ENCODE measurements at regions not wholly inside any gene's neighbourhood (a gene's known extent, or its start where the extent isn't known, plus 50 kb on each side); places are given as distances from the start of the nearest gene placed in this dataset.

GRCh38 chr9:89697553-89697952 lies 92.7 kb downstream of the GADD45G start:
- DNase-seq, result no peak

- no peak for DNase-seq
Observed at GRCh38 chr9:89698411-89699005, 93.7 kb downstream of the GADD45G start.

- no peak for DNase-seq
Observed at GRCh38 chr9:89699646-89700045, 94.8 kb downstream of the GADD45G start.

GRCh38 chr9:89701221-89701798 lies 96.5 kb downstream of the GADD45G start:
- no peak for DNase-seq

GRCh38 chr9:89702401-89702800 lies 97.6 kb downstream of the GADD45G start:
- no peak for DNase-seq

GRCh38 chr9:89705651-89706050 lies 100.8 kb downstream of the GADD45G start:
- DNase-seq, result no peak

GRCh38 chr9:89706086-89706485 lies 101.3 kb downstream of the GADD45G start:
- no peak for DNase-seq

- peak; percentile 36 for DNase-seq
Observed at GRCh38 chr9:89706731-89707191, 101.9 kb downstream of the GADD45G start.

GRCh38 chr9:89710697-89711096 lies 105.9 kb downstream of the GADD45G start:
- peak; percentile 50 for DNase-seq

- DNase-seq, result no peak
Observed at GRCh38 chr9:89711866-89712265, 107.1 kb downstream of the GADD45G start.

GRCh38 chr9:89712283-89712682 lies 107.5 kb downstream of the GADD45G start:
- DNase-seq, result no peak

GRCh38 chr9:89714321-89714720 lies 109.5 kb downstream of the GADD45G start:
- DNase-seq, result no peak

- DNase-seq, result no peak
Observed at GRCh38 chr9:89715318-89715858, 110.6 kb downstream of the GADD45G start.

GRCh38 chr9:89715881-89716280 lies 111.1 kb downstream of the GADD45G start:
- DNase-seq, result no peak

- no peak for DNase-seq
Observed at GRCh38 chr9:89716559-89716958, 111.7 kb downstream of the GADD45G start.

GRCh38 chr9:89718176-89718575 lies 113.4 kb downstream of the GADD45G start:
- no peak for DNase-seq

GRCh38 chr9:89718651-89719050 lies 113.8 kb downstream of the GADD45G start:
- DNase-seq, result no peak

GRCh38 chr9:89719202-89719601 lies 114.4 kb downstream of the GADD45G start:
- no peak for DNase-seq

- DNase-seq, result no peak
Observed at GRCh38 chr9:89720696-89721175, 115.9 kb downstream of the GADD45G start.

GRCh38 chr9:89721176-89721700 lies 116.4 kb downstream of the GADD45G start:
- no peak for DNase-seq

GRCh38 chr9:89721971-89722530 lies 117.2 kb downstream of the GADD45G start:
- DNase-seq, result no peak

GRCh38 chr9:89722712-89723111 lies 117.9 kb downstream of the GADD45G start:
- no peak for DNase-seq

- no peak for DNase-seq
Observed at GRCh38 chr9:89723469-89724100, 118.8 kb downstream of the GADD45G start.
